HL-60 (cell line): ENCODE measurements at regions not wholly inside any gene's neighbourhood (a gene's known extent, or its start where the extent isn't known, plus 50 kb on each side); places are given as distances from the start of the nearest gene placed in this dataset.
"Not testable (repeated sequence)": the region's sequence is repeated elsewhere in the genome, so short reads cannot be mapped to it uniquely, and the experiment has no call there.

ENCODE experiments used
- GABPA ChIP-seq: IDR thresholded peaks from 2 replicates; pipeline ENCODE4 v1.6.1; 2012; ENCODE audit warnings: low read depth
- POLR2AphosphoS5 ChIP-seq: IDR thresholded peaks from 2 replicates; pipeline ENCODE4 v1.6.1; 2012; ENCODE audit warnings: low read depth
- SPI1 ChIP-seq: IDR thresholded peaks from 2 replicates; pipeline ENCODE4 v1.6.1; 2012; ENCODE audit warnings: low read depth, mild to moderate bottlenecking, borderline replicate concordance
- TF ChIP-seq, protein P1 (sequence below): IDR thresholded peaks from one replicate; pipeline ENCODE4 v1.5.1; 2011; ENCODE audit warnings: low read length, control low read depth, inconsistent platforms; ENCODE audit not compliant: insufficient read depth
- TF ChIP-seq, protein P2 (sequence below): IDR thresholded peaks from 2 replicates; pipeline ENCODE4 v1.6.1; 2012; ENCODE audit warnings: low read depth; ENCODE audit not compliant: insufficient replicate concordance

DNA sequence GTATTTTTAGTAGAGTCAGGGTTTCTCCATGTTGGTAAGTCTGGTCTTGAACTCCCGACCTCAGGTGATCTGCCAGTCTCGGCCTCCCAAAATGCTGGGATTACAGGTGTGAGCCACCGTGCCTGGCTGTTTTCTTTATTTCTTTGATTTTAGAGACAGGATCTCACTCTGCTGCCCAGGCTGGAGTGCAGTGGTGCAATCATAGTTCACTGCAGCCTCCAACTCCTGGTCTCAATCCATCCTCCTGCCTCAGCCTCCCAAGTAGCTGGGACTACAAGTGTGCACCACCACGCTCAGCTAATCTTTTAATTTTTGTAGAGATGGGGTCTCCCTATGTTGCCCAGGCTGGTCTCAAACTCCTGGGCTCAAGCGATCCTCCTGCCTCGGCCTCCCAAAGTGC lies 61.5 kb upstream of the ADGRE5 start:
- TF ChIP-seq, protein P1, sequence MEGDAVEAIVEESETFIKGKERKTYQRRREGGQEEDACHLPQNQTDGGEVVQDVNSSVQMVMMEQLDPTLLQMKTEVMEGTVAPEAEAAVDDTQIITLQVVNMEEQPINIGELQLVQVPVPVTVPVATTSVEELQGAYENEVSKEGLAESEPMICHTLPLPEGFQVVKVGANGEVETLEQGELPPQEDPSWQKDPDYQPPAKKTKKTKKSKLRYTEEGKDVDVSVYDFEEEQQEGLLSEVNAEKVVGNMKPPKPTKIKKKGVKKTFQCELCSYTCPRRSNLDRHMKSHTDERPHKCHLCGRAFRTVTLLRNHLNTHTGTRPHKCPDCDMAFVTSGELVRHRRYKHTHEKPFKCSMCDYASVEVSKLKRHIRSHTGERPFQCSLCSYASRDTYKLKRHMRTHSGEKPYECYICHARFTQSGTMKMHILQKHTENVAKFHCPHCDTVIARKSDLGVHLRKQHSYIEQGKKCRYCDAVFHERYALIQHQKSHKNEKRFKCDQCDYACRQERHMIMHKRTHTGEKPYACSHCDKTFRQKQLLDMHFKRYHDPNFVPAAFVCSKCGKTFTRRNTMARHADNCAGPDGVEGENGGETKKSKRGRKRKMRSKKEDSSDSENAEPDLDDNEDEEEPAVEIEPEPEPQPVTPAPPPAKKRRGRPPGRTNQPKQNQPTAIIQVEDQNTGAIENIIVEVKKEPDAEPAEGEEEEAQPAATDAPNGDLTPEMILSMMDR = not testable (repeated sequence)
- TF ChIP-seq, protein P2, sequence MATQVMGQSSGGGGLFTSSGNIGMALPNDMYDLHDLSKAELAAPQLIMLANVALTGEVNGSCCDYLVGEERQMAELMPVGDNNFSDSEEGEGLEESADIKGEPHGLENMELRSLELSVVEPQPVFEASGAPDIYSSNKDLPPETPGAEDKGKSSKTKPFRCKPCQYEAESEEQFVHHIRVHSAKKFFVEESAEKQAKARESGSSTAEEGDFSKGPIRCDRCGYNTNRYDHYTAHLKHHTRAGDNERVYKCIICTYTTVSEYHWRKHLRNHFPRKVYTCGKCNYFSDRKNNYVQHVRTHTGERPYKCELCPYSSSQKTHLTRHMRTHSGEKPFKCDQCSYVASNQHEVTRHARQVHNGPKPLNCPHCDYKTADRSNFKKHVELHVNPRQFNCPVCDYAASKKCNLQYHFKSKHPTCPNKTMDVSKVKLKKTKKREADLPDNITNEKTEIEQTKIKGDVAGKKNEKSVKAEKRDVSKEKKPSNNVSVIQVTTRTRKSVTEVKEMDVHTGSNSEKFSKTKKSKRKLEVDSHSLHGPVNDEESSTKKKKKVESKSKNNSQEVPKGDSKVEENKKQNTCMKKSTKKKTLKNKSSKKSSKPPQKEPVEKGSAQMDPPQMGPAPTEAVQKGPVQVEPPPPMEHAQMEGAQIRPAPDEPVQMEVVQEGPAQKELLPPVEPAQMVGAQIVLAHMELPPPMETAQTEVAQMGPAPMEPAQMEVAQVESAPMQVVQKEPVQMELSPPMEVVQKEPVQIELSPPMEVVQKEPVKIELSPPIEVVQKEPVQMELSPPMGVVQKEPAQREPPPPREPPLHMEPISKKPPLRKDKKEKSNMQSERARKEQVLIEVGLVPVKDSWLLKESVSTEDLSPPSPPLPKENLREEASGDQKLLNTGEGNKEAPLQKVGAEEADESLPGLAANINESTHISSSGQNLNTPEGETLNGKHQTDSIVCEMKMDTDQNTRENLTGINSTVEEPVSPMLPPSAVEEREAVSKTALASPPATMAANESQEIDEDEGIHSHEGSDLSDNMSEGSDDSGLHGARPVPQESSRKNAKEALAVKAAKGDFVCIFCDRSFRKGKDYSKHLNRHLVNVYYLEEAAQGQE = not testable (repeated sequence)
- not testable (repeated sequence) for TF ChIP-seq POLR2AphosphoS5, GABPA, SPI1
